ENCODE measurements at regions not wholly inside any gene's neighbourhood (a gene's known extent, or its start where the extent isn't known, plus 50 kb on each side); places are given as distances from the start of the nearest gene placed in this dataset.
A peak's percentile ranks its signal among the peaks of the same experiment; 100 is the strongest.

GRCh38 chr6:105981002-105981887 is 104.9 kb upstream of the PRDM1 start:
- intact Hi-C loops (cut with DNase I), result loop anchor here (10.0 kb wide), 3 partner anchors 94 to 246 kb away; no protein-coding TSS in a partner anchor
- Histone ChIP-seq H3K4me1 (peaks cover 11 to 19% of the 10 kb centered on the region in 2 donors), H3K4me3 (replicated peaks in 1 of 3) (peak overlapping the region in 2 of 3 donors; percentile 5 to 29), H3K27me3 (no peaks in the 10 kb centered on the region), H3K27ac (no peak overlapping the region), H3K9me3 (no peaks in the 10 kb centered on the region), H3K36me3 (no peaks in the 10 kb centered on the region)
- 9 to 12% methylated on average over 41 to 55 of the region's 62 CpGs for WGBS, 2 donors
- TF ChIP-seq CTCF (IDR thresholded peaks at IDR 0.05) (no peak), POLR2A (IDR thresholded peaks at IDR 0.05) (no peak)
- DNase-seq, result peak; percentile 17 to 22

GRCh38 chr6:105978974-105979373 is 107.2 kb upstream of the PRDM1 start:
- H3K4me1 ChIP-seq, result peaks cover 7 to 9% of the 10 kb centered on the region in 2 donors
- no peaks in the 10 kb centered on the region for H3K36me3 ChIP-seq
- intact Hi-C loops (cut with DNase I), result no loop called here
- no peak for DNase-seq
- WGBS, 2 donors, result 87 to 92% methylated on average over 2 of the region's 2 CpGs
- TF ChIP-seq CTCF (IDR thresholded peaks at IDR 0.05) (no peak), POLR2A (IDR thresholded peaks at IDR 0.05) (no peak)
- H3K27ac ChIP-seq, result no peak overlapping the region
- H3K4me3 ChIP-seq (replicated peaks in 1 of 3), result no peak overlapping the region
- no peaks in the 10 kb centered on the region for H3K9me3 ChIP-seq
- H3K27me3 ChIP-seq, result no peaks in the 10 kb centered on the region

- H3K9me3 ChIP-seq, result no peaks in the 10 kb centered on the region
- H3K4me3 ChIP-seq (replicated peaks in 1 of 3), result no peak overlapping the region
- no peak for DNase-seq
- H3K27ac ChIP-seq, result no peak overlapping the region
- no peaks in the 10 kb centered on the region for H3K27me3 ChIP-seq
- no peaks in the 10 kb centered on the region for H3K36me3 ChIP-seq
- TF ChIP-seq POLR2A (IDR thresholded peaks at IDR 0.05) (no peak), CTCF (IDR thresholded peaks at IDR 0.05) (no peak)
- intact Hi-C loops (cut with DNase I), result no loop called here
- WGBS, 2 donors, result 94 to 97% methylated on average over 4 of the region's 4 CpGs
- H3K4me1 ChIP-seq, result peaks cover 7 to 9% of the 10 kb centered on the region in 2 donors
Observed at GRCh38 chr6:105977934-105978504, 108.1 kb upstream of the PRDM1 start.

GRCh38 chr6:105974986-105975385 is 111.2 kb upstream of the PRDM1 start:
- Histone ChIP-seq H3K36me3 (no peaks in the 10 kb centered on the region), H3K27ac (no peak overlapping the region), H3K4me3 (replicated peaks in 1 of 3) (no peak overlapping the region), H3K9me3 (no peaks in the 10 kb centered on the region), H3K4me1 (no peaks in the 10 kb centered on the region), H3K27me3 (no peaks in the 10 kb centered on the region)
- TF ChIP-seq CTCF (IDR thresholded peaks at IDR 0.05) (no peak), POLR2A (IDR thresholded peaks at IDR 0.05) (no peak)
- DNase-seq, result no peak
- intact Hi-C loops (cut with DNase I), result no loop called here
- 88 to 89% methylated on average over 2 of the region's 2 CpGs for WGBS, 2 donors

- H3K27me3 ChIP-seq, result no peaks in the 10 kb centered on the region
- no peak overlapping the region for H3K4me3 ChIP-seq (replicated peaks in 1 of 3)
- no peak for DNase-seq
- no peak for TF ChIP-seq POLR2A (IDR thresholded peaks at IDR 0.05)
- TF ChIP-seq CTCF (IDR thresholded peaks at IDR 0.05), result no peak
- H3K9me3 ChIP-seq, result no peaks in the 10 kb centered on the region
- H3K4me1 ChIP-seq, result no peaks in the 10 kb centered on the region
- intact Hi-C loops (cut with DNase I), result no loop called here
- WGBS, 2 donors, result 98 to 100% methylated on average over 1 of the region's 1 CpG
- H3K36me3 ChIP-seq, result no peaks in the 10 kb centered on the region
- no peak overlapping the region for H3K27ac ChIP-seq
Observed at GRCh38 chr6:105972440-105972839, 113.7 kb upstream of the PRDM1 start.

Measured in thyroid gland (tissue), 4 donors.